C4-2B (cell line): ENCODE measurements at regions not wholly inside any gene's neighbourhood (a gene's known extent, or its start where the extent isn't known, plus 50 kb on each side); places are given as distances from the start of the nearest gene placed in this dataset.

Experiments
- ZFX ChIP-seq: fragments of 450-650 bp; IDR thresholded peaks from 2 replicates; pipeline ENCODE4 v1.6.1; 2017
- TF ChIP-seq, protein P1 (sequence below): fragments of 450-650 bp; conservative IDR thresholded peaks from 2 replicates; pipeline ENCODE4 v1.5.1; 2017; ENCODE audit warnings: mild to moderate bottlenecking

DNA sequence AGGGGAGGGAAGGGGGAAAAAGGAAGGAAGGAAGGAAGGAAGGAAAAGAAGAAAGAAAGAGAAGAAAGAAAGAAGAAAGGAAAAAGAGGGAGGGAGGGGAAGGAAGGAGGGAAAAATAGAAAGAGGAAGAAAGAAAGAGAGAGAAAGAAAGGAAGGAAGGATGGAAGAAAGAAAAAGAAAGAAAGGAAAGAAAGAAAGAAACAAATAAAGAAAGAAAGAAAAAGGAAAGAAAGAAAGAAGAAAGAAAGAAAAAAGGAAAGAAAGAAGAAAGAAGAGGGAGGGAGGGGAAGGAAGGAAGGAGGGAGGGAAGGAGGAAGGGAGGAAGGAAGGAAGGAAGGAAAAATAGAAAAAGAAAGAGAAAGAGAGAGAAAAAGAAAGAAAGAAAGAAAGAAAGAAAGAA, 315.8 kb upstream of the PIK3C3 start:
- TF ChIP-seq, protein P1, sequence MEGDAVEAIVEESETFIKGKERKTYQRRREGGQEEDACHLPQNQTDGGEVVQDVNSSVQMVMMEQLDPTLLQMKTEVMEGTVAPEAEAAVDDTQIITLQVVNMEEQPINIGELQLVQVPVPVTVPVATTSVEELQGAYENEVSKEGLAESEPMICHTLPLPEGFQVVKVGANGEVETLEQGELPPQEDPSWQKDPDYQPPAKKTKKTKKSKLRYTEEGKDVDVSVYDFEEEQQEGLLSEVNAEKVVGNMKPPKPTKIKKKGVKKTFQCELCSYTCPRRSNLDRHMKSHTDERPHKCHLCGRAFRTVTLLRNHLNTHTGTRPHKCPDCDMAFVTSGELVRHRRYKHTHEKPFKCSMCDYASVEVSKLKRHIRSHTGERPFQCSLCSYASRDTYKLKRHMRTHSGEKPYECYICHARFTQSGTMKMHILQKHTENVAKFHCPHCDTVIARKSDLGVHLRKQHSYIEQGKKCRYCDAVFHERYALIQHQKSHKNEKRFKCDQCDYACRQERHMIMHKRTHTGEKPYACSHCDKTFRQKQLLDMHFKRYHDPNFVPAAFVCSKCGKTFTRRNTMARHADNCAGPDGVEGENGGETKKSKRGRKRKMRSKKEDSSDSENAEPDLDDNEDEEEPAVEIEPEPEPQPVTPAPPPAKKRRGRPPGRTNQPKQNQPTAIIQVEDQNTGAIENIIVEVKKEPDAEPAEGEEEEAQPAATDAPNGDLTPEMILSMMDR = no peak
- no peak for TF ChIP-seq ZFX
